HepG2 (cell line): ENCODE measurements at regions not wholly inside any gene's neighbourhood (a gene's known extent, or its start where the extent isn't known, plus 50 kb on each side); places are given as distances from the start of the nearest gene placed in this dataset.

Source experiments
- CC2D1A ChIP-seq: sonication (generic); formaldehyde crosslinking; IDR thresholded peaks from 2 replicates; pipeline ENCODE4 v1.8.1; 2023; ENCODE audit warnings: mild to moderate bottlenecking, missing genetic modification reagents
- DDIT3 ChIP-seq: sonication (generic); formaldehyde crosslinking; IDR thresholded peaks from 2 replicates; pipeline ENCODE4 v1.4.0; 2020; ENCODE audit warnings: mild to moderate bottlenecking, missing genetic modification reagents
- HMG20B ChIP-seq: conservative IDR thresholded peaks from 2 replicates; pipeline ENCODE4 v1.6.1; 2016; ENCODE audit warnings: missing genetic modification reagents, missing compliant biosample characterization
- KDM4B ChIP-seq: sonication (generic); formaldehyde crosslinking; IDR thresholded peaks from 2 replicates; pipeline ENCODE4 v1.4.0; 2020; ENCODE audit warnings: missing genetic modification reagents
- KLF11 ChIP-seq: IDR thresholded peaks from 2 replicates; pipeline ENCODE4 v1.6.1; 2016; ENCODE audit warnings: missing compliant biosample characterization
- MAFG ChIP-seq: sonication (generic); formaldehyde crosslinking; IDR thresholded peaks from 2 replicates; pipeline ENCODE4 v1.5.1; 2020; ENCODE audit warnings: mild to moderate bottlenecking, missing genetic modification reagents
- PBX3 ChIP-seq: sonication (generic); formaldehyde crosslinking; IDR thresholded peaks from 2 replicates; pipeline ENCODE4 v1.8.1; 2023; ENCODE audit warnings: missing genetic modification reagents, inconsistent platforms, borderline replicate concordance
- RFX5 ChIP-seq: IDR thresholded peaks from 2 replicates; pipeline ENCODE4 v1.6.1; 2011; ENCODE audit warnings: low read depth, low read length, improper control_type of control experiment
- THYN1 ChIP-seq: sonication (generic); formaldehyde crosslinking; IDR thresholded peaks from 2 replicates; pipeline ENCODE4 v1.8.1; 2023; ENCODE audit warnings: low read depth, mild to moderate bottlenecking, moderate library complexity, missing genetic modification reagents, borderline replicate concordance
- TOE1 ChIP-seq: sonication (generic); formaldehyde crosslinking; IDR thresholded peaks from 2 replicates; pipeline ENCODE4 v1.4.0; 2020; ENCODE audit warnings: mild to moderate bottlenecking, missing genetic modification reagents
- ZIK1 ChIP-seq: sonication (generic); formaldehyde crosslinking; IDR thresholded peaks from 2 replicates; pipeline ENCODE4 v1.5.0; 2020; ENCODE audit warnings: mild to moderate bottlenecking, low read depth, missing genetic modification reagents, borderline replicate concordance
- ZNF407 ChIP-seq: sonication (generic); formaldehyde crosslinking; IDR thresholded peaks from one replicate; pipeline ENCODE4 v1.5.1; 2020; ENCODE audit warnings: mild to moderate bottlenecking, missing genetic modification reagents; ENCODE audit errors: not compliant biosample characterization
- ZNF597 ChIP-seq: sonication (generic); formaldehyde crosslinking; IDR thresholded peaks from 2 replicates; pipeline ENCODE4 v1.5.0; 2020; ENCODE audit warnings: missing genetic modification reagents
- ZNF768 ChIP-seq: sonication (generic); formaldehyde crosslinking; IDR thresholded peaks from 2 replicates; pipeline ENCODE4 v1.4.0; 2020; ENCODE audit warnings: missing genetic modification reagents
- TF ChIP-seq, protein P1 (sequence below): IDR thresholded peaks from 2 replicates; pipeline ENCODE4 v1.6.1; 2018; ENCODE audit warnings: missing genetic modification reagents
- TF ChIP-seq, protein P2 (sequence below): sonication (generic); formaldehyde crosslinking; IDR thresholded peaks from 2 replicates; pipeline ENCODE4 v1.4.0; 2020; ENCODE audit warnings: missing genetic modification reagents

- TF ChIP-seq ZNF407 (CRISPR knock-in tag) (no peak), KLF11 (CRISPR knock-in tag) (no peak), KDM4B (CRISPR knock-in tag) (no peak), MAFG (no peak), ZIK1 (no peak), ZNF768 (CRISPR knock-in tag) (no peak), PBX3 (CRISPR knock-in tag) (no peak), RFX5 (no peak), HMG20B (CRISPR knock-in tag) (no peak), CC2D1A (CRISPR knock-in tag) (no peak), ZNF597 (CRISPR knock-in tag) (no peak), DDIT3 (CRISPR knock-in tag) (no peak), TOE1 (no peak), THYN1 (CRISPR knock-in tag) (no peak)
- TF ChIP-seq, protein P1, sequence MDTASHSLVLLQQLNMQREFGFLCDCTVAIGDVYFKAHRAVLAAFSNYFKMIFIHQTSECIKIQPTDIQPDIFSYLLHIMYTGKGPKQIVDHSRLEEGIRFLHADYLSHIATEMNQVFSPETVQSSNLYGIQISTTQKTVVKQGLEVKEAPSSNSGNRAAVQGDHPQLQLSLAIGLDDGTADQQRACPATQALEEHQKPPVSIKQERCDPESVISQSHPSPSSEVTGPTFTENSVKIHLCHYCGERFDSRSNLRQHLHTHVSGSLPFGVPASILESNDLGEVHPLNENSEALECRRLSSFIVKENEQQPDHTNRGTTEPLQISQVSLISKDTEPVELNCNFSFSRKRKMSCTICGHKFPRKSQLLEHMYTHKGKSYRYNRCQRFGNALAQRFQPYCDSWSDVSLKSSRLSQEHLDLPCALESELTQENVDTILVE (CRISPR knock-in tag) = 0 out of 2 replicates have a peak, but pooled peaks have one; percentile 18
- TF ChIP-seq, protein P2, sequence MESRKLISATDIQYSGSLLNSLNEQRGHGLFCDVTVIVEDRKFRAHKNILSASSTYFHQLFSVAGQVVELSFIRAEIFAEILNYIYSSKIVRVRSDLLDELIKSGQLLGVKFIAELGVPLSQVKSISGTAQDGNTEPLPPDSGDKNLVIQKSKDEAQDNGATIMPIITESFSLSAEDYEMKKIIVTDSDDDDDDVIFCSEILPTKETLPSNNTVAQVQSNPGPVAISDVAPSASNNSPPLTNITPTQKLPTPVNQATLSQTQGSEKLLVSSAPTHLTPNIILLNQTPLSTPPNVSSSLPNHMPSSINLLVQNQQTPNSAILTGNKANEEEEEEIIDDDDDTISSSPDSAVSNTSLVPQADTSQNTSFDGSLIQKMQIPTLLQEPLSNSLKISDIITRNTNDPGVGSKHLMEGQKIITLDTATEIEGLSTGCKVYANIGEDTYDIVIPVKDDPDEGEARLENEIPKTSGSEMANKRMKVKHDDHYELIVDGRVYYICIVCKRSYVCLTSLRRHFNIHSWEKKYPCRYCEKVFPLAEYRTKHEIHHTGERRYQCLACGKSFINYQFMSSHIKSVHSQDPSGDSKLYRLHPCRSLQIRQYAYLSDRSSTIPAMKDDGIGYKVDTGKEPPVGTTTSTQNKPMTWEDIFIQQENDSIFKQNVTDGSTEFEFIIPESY (CRISPR knock-in tag) = no peak
Observed at GRCh38 chr13:21837841-21838551, 167.1 kb downstream of the FGF9 start (continued).
